22Rv1 (cell line): ENCODE measurements at regions not wholly inside any gene's neighbourhood (a gene's known extent, or its start where the extent isn't known, plus 50 kb on each side); places are given as distances from the start of the nearest gene placed in this dataset.

Experiments
- ZFX ChIP-seq: fragments of 450-650 bp; IDR thresholded peaks from 2 replicates; pipeline ENCODE4 v1.6.1; 2017; ENCODE audit warnings: antibody characterized with exemption, borderline replicate concordance
- TF ChIP-seq, protein P1 (sequence below): fragments of 450-650 bp; IDR thresholded peaks from 2 replicates; pipeline ENCODE4 v1.5.1; 2017; ENCODE audit warnings: mild to moderate bottlenecking

DNA sequence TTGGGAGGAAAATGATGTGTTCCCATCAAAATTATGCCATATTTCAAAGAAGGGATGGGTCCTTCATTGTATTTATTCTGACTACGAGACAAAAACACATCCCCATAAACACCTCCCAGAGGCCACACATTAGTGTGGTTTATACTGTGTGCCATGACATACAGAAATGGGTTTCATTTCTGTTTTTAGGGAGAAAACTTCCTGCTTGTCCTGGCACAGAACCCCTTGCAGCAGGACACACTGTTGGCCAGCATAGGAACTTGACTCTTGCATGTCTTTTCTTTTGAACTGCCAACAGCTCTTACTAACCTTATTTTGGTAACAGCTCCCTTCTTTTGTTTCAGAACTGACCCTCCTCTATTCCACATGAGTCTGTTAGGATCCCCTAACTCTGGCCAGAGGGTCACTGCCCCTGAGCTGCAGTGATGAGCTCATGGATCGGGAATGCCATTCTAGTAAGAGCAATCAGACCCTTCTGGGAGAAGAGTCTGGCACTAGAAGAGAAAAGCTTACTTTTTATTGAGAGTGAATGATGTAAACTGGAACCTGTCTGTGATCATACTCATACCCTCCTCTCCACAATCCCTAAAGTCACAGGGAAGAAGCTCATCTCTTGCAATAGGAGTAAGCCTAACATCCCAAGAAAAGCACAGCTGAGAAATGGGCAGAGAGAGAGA, 86.4 kb downstream of the SMIM20 start:
- TF ChIP-seq, protein P1, sequence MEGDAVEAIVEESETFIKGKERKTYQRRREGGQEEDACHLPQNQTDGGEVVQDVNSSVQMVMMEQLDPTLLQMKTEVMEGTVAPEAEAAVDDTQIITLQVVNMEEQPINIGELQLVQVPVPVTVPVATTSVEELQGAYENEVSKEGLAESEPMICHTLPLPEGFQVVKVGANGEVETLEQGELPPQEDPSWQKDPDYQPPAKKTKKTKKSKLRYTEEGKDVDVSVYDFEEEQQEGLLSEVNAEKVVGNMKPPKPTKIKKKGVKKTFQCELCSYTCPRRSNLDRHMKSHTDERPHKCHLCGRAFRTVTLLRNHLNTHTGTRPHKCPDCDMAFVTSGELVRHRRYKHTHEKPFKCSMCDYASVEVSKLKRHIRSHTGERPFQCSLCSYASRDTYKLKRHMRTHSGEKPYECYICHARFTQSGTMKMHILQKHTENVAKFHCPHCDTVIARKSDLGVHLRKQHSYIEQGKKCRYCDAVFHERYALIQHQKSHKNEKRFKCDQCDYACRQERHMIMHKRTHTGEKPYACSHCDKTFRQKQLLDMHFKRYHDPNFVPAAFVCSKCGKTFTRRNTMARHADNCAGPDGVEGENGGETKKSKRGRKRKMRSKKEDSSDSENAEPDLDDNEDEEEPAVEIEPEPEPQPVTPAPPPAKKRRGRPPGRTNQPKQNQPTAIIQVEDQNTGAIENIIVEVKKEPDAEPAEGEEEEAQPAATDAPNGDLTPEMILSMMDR = no peak
- TF ChIP-seq ZFX = no peak
